ENCODE measurements at regions not wholly inside any gene's neighbourhood (a gene's known extent, or its start where the extent isn't known, plus 50 kb on each side); places are given as distances from the start of the nearest gene placed in this dataset.

- DNase-seq (ENCODE audit: low read depth in 4 of 4, low spot score in 3 of 4) = no peak
Observed at GRCh38 chr15:93266291-93266690, 177.3 kb upstream of the RGMA start.

- DNase-seq (ENCODE audit: low read depth in 4 of 4, low spot score in 3 of 4) = no peak
Observed at GRCh38 chr15:93265111-93265556, 176.1 kb upstream of the RGMA start.

- no peak for DNase-seq (ENCODE audit: low read depth in 4 of 4, low spot score in 3 of 4)
Observed at GRCh38 chr15:93261845-93262244, 172.8 kb upstream of the RGMA start.

GRCh38 chr15:93257920-93258319 is 168.9 kb upstream of the RGMA start:
- DNase-seq (ENCODE audit: low read depth in 4 of 4, low spot score in 3 of 4) = no peak

- no peak for DNase-seq (ENCODE audit: low read depth in 4 of 4, low spot score in 3 of 4)
Observed at GRCh38 chr15:93253681-93254080, 164.7 kb upstream of the RGMA start.

- no peak for DNase-seq (ENCODE audit: low read depth in 4 of 4, low spot score in 3 of 4)
Observed at GRCh38 chr15:93252780-93253179, 163.8 kb upstream of the RGMA start.

- DNase-seq (ENCODE audit: low read depth in 4 of 4, low spot score in 3 of 4) = peak in 2 of 4 donors; percentile 10 to 20
Observed at GRCh38 chr15:93250950-93251349, 161.9 kb upstream of the RGMA start.

- no peak for DNase-seq (ENCODE audit: low read depth in 4 of 4, low spot score in 3 of 4)
Observed at GRCh38 chr15:93250209-93250608, 161.2 kb upstream of the RGMA start.

GRCh38 chr15:93249623-93250022 is 160.6 kb upstream of the RGMA start:
- no peak for DNase-seq (ENCODE audit: low read depth in 4 of 4, low spot score in 3 of 4)

GRCh38 chr15:93247466-93248121 is 158.6 kb upstream of the RGMA start:
- no peak for DNase-seq (ENCODE audit: low read depth in 4 of 4, low spot score in 3 of 4)

GRCh38 chr15:93246266-93247242 is 157.5 kb upstream of the RGMA start:
- DNase-seq (ENCODE audit: low read depth in 4 of 4, low spot score in 3 of 4) = no peak

GRCh38 chr15:93245661-93246042 is 156.6 kb upstream of the RGMA start:
- DNase-seq (ENCODE audit: low read depth in 4 of 4, low spot score in 3 of 4) = no peak

- peak in 2 of 4 donors; percentile 18 to 30 for DNase-seq (ENCODE audit: low read depth in 4 of 4, low spot score in 3 of 4)
Observed at GRCh38 chr15:93244696-93245660, 156.0 kb upstream of the RGMA start.

- DNase-seq (ENCODE audit: low read depth in 4 of 4, low spot score in 3 of 4) = no peak
Observed at GRCh38 chr15:93243573-93243972, 154.6 kb upstream of the RGMA start.

GRCh38 chr15:93241696-93242585 is 152.9 kb upstream of the RGMA start:
- DNase-seq (ENCODE audit: low read depth in 4 of 4, low spot score in 3 of 4) = no peak

- no peak for DNase-seq (ENCODE audit: low read depth in 4 of 4, low spot score in 3 of 4)
Observed at GRCh38 chr15:93239993-93240392, 151.0 kb upstream of the RGMA start.

- DNase-seq (ENCODE audit: low read depth in 4 of 4, low spot score in 3 of 4) = no peak
Observed at GRCh38 chr15:93239591-93239990, 150.6 kb upstream of the RGMA start.

GRCh38 chr15:93238641-93239040 is 149.6 kb upstream of the RGMA start:
- no peak for DNase-seq (ENCODE audit: low read depth in 4 of 4, low spot score in 3 of 4)

- no peak for DNase-seq (ENCODE audit: low read depth in 4 of 4, low spot score in 3 of 4)
Observed at GRCh38 chr15:93235926-93236780, 147.1 kb upstream of the RGMA start.
